IMR-90 (cell line): ENCODE measurements at regions not wholly inside any gene's neighbourhood (a gene's known extent, or its start where the extent isn't known, plus 50 kb on each side); places are given as distances from the start of the nearest gene placed in this dataset.

Experiments used
- ATAC-seq: fragments of 200-7000 bp; cut with Tn5 transposase; 2 replicates; pipeline ENCODE4 v1.9.1; 2020; ENCODE audit warnings: low read depth, mild to moderate bottlenecking, moderate library complexity
- BruUV-seq: library from RNA; stranded (reverse); fragments of 400-500 nt; replicated peaks from 2 replicates; lab custom pipeline; 2021; lab: Mats Ljungman, UMichigan
- CTCF ChIA-PET: fragments of 300-600 bp; formaldehyde crosslinking; extraction: SDS; loops from one replicate; lab custom pipeline; 2021; ENCODE audit warnings: antibody characterized with exemption; lab: Yijun Ruan, JAX
- POLR2A ChIA-PET: fragments of 300-600 bp; sonication (Branson Sonifier 250); formaldehyde crosslinking; loops from one replicate; lab custom pipeline; 2022; ENCODE audit warnings: antibody characterized with exemption; ENCODE audit not compliant: unreplicated experiment; lab: Charles Lee
- DNase-seq: peaks from one replicate; pipeline ENCODE4 v3.0.0; 2013
- H2AFZ ChIP-seq: replicated peaks from 2 replicates; pipeline ENCODE3; 2013; ENCODE audit warnings: low read length, mild to moderate bottlenecking; ENCODE audit not compliant: poor library complexity
- H2AK5ac ChIP-seq: 2 replicates; pipeline ENCODE4 v1.6.1; 2013; ENCODE audit warnings: low read depth, low read length, inconsistent platforms
- H2AK9ac ChIP-seq: replicated peaks from 2 replicates; pipeline ENCODE3; 2013; ENCODE audit warnings: mild to moderate bottlenecking, low read depth, low read length, moderate library complexity; ENCODE audit not compliant: poor library complexity
- H2BK120ac ChIP-seq: 2 replicates; pipeline ENCODE4 v1.6.1; 2013; ENCODE audit warnings: low read depth, low read length, inconsistent platforms
- H2BK15ac ChIP-seq: 3 replicates; pipeline ENCODE4 v1.6.1; 2013; ENCODE audit warnings: low read depth, low read length, inconsistent platforms
- H2BK20ac ChIP-seq: 2 replicates; pipeline ENCODE4 v1.6.1; 2013; ENCODE audit warnings: low read depth, mild to moderate bottlenecking, inconsistent platforms, low read length, moderate library complexity
- H2BK5ac ChIP-seq: 2 replicates; pipeline ENCODE4 v1.6.1; 2013; ENCODE audit warnings: mild to moderate bottlenecking, low read depth, low read length, inconsistent platforms; ENCODE audit not compliant: poor library complexity, severe bottlenecking
- H3K14ac ChIP-seq: replicated peaks from 2 replicates; pipeline ENCODE4 v1.6.1; 2013; ENCODE audit warnings: low read depth, low read length, inconsistent platforms
- H3K18ac ChIP-seq: 2 replicates; pipeline ENCODE4 v1.6.1; 2013; ENCODE audit warnings: low read depth, low read length, control low read depth
- H3K23ac ChIP-seq: 2 replicates; pipeline ENCODE4 v1.6.1; 2013; ENCODE audit warnings: low read depth, low read length, inconsistent platforms
- H3K27ac ChIP-seq: 2 replicates; pipeline ENCODE4 v1.5.1; 2013; ENCODE audit warnings: mild to moderate bottlenecking, control low read depth, low read length; ENCODE audit not compliant: insufficient read depth
- H3K27me3 ChIP-seq: 2 replicates; pipeline ENCODE4 v1.6.1; 2013; ENCODE audit warnings: low read length; ENCODE audit not compliant: control insufficient read depth, insufficient read depth
- H3K36me3 ChIP-seq: 2 replicates; pipeline ENCODE4 v1.6.1; 2013; ENCODE audit warnings: low read length, mixed read lengths; ENCODE audit not compliant: control insufficient read depth, insufficient read depth
- H3K4ac ChIP-seq: 2 replicates; pipeline ENCODE4 v1.6.1; 2013; ENCODE audit warnings: low read depth, low read length, inconsistent platforms
- H3K4me1 ChIP-seq: 2 replicates; pipeline ENCODE4 v1.6.1; 2013; ENCODE audit warnings: low read length, mixed read lengths; ENCODE audit not compliant: control insufficient read depth, insufficient read depth
- H3K4me2 ChIP-seq: 2 replicates; pipeline ENCODE4 v1.6.1; 2013; ENCODE audit warnings: low read depth, mild to moderate bottlenecking, control low read depth, low read length, moderate library complexity
- H3K4me3 ChIP-seq: 2 replicates; pipeline ENCODE4 v1.5.1; 2013; ENCODE audit warnings: low read depth, mild to moderate bottlenecking, control low read depth, low read length, moderate library complexity; ENCODE audit not compliant: insufficient read depth
- H3K56ac ChIP-seq: 2 replicates; pipeline ENCODE4 v1.6.1; 2013; ENCODE audit warnings: low read length, inconsistent platforms; ENCODE audit not compliant: insufficient read depth; ENCODE audit errors: extremely low read depth
- H3K79me1 ChIP-seq, 2 experiments: 2 replicates each; pipeline ENCODE4 v1.6.1; 2013; ENCODE audit warnings: low read length in 2 of 2, inconsistent platforms in 1 of 2, low read depth in 1 of 2
- H3K9ac ChIP-seq: 2 replicates; pipeline ENCODE4 v1.6.1; 2013; ENCODE audit warnings: low read depth, low read length, control low read depth
- H3K9me1 ChIP-seq: 2 replicates; pipeline ENCODE4 v1.6.1; 2013; ENCODE audit warnings: low read length, inconsistent platforms; ENCODE audit not compliant: insufficient read depth
- H3K9me3 ChIP-seq: 2 replicates; pipeline ENCODE4 v1.6.1; 2013; ENCODE audit warnings: low read length; ENCODE audit not compliant: control insufficient read depth, insufficient read depth
- H4K20me1 ChIP-seq: 2 replicates; pipeline ENCODE4 v1.6.1; 2013; ENCODE audit warnings: low read length, inconsistent platforms; ENCODE audit not compliant: insufficient read depth
- H4K5ac ChIP-seq: 2 replicates; pipeline ENCODE4 v1.6.1; 2013; ENCODE audit warnings: mild to moderate bottlenecking, low read depth, low read length, control low read depth
- H4K8ac ChIP-seq, 2 experiments: 2 replicates each; pipeline ENCODE4 v1.6.1; 2013; ENCODE audit warnings: low read depth in 2 of 2, low read length in 2 of 2, control low read depth in 1 of 2, inconsistent platforms in 1 of 2
- H4K91ac ChIP-seq: 2 replicates; pipeline ENCODE4 v1.6.1; 2013; ENCODE audit warnings: low read depth, low read length, inconsistent platforms; ENCODE audit not compliant: insufficient read depth
- CEBPB ChIP-seq: IDR thresholded peaks from 2 replicates; pipeline ENCODE4 v1.6.1; 2012; ENCODE audit warnings: low read depth, low read length, improper control_type of control experiment
- FOS ChIP-seq: fragments of 150-350 bp; IDR thresholded peaks from 2 replicates; pipeline ENCODE4 v1.6.1; 2016; ENCODE audit warnings: low read depth, low read length
- MAFK ChIP-seq: IDR thresholded peaks from 2 replicates; pipeline ENCODE4 v1.6.1; 2012; ENCODE audit warnings: low read depth, low read length, improper control_type of control experiment
- MAZ ChIP-seq: IDR thresholded peaks from 2 replicates; pipeline ENCODE4 v1.6.1; 2012; ENCODE audit warnings: low read depth, mild to moderate bottlenecking, low read length, improper control_type of control experiment, moderate library complexity, borderline replicate concordance
- MXI1 ChIP-seq: IDR thresholded peaks from 2 replicates; pipeline ENCODE4 v1.6.1; 2012; ENCODE audit warnings: low read depth, mild to moderate bottlenecking, low read length, moderate library complexity, borderline replicate concordance
- NFE2L2 ChIP-seq: fragments of 150-350 bp; IDR thresholded peaks from 2 replicates; pipeline ENCODE4 v1.6.1; 2016; ENCODE audit warnings: low read depth, mild to moderate bottlenecking, low read length
- RFX5 ChIP-seq: IDR thresholded peaks from 2 replicates; pipeline ENCODE4 v1.8.0; 2012; ENCODE audit warnings: low read depth, mild to moderate bottlenecking, low read length, moderate library complexity
- SMC3 ChIP-seq: fragments of 150-350 bp; IDR thresholded peaks from 2 replicates; pipeline ENCODE4 v1.6.1; 2016; ENCODE audit warnings: low read depth, mild to moderate bottlenecking, antibody characterized with exemption, low read length, moderate library complexity
- USF2 ChIP-seq: fragments of 150-350 bp; IDR thresholded peaks from 2 replicates; pipeline ENCODE4 v1.6.1; 2017; ENCODE audit warnings: mild to moderate bottlenecking, antibody characterized with exemption, low read length, low read depth
- WGBS, 2 experiments: methylation state at CpG; one replicate each; pipeline versions ENCODE4 v1.1.5 to v1.1.7; 2013; ENCODE audit warnings: missing lambda C conversion rate in 2 of 2; ENCODE audit not compliant: insufficient read length in 1 of 2; ENCODE audit errors: extremely low coverage in 2 of 2; 5-methylcytosine and 5-hydroxymethylcytosine counted together
- dilution Hi-C: fragments of 300-500 bp; cut with HindIII; formaldehyde crosslinking; loops from one replicate; pipeline ENCODE4 v1.14.3; 2018; ENCODE audit warnings: low sequenced_read_pairs; ENCODE audit not compliant: unreplicated experiment
- in situ Hi-C: fragments of 300-500 bp; cut with MboI; formaldehyde crosslinking; loops from 3 replicates; pipeline ENCODE4 v1.14.3; 2019; ENCODE audit warnings: low sequenced_read_pairs, inconsistent platforms, mixed read lengths
- intact Hi-C: fragments of 100-400 bp; cut with micrococcal nuclease; formaldehyde crosslinking; loops from 2 replicates; pipeline ENCODE4 v1.10.0; 2022
- TF ChIP-seq, protein P1 (sequence below): conservative IDR thresholded peaks from 2 replicates; pipeline ENCODE4 v1.5.1; 2012; ENCODE audit warnings: mild to moderate bottlenecking, low read depth, low read length, improper control_type of control experiment
- TF ChIP-seq, protein P2 (sequence below): fragments of 150-350 bp; IDR thresholded peaks from 2 replicates; pipeline ENCODE4 v1.6.1; 2016; ENCODE audit warnings: low read depth, mild to moderate bottlenecking, low read length, moderate library complexity, borderline replicate concordance

- peaks cover 2% of the 10 kb centered on the region; the same call in 1 of the 2 replicates for H3K9me1 ChIP-seq
- H2BK120ac ChIP-seq: no peak overlapping the region; the same call in 1 of the 2 replicates
- peaks cover 2% of the 10 kb centered on the region; the same call in 1 of the 2 replicates for H3K4me1 ChIP-seq
- H2BK5ac ChIP-seq: peak overlapping the region; percentile 0
- H2AK9ac ChIP-seq: no peak overlapping the region
- H3K9ac ChIP-seq: no peak overlapping the region
- no CpG with 5 or more reads among the region's 4 CpGs for WGBS, 2 experiments
- in situ Hi-C loops (loop anchor here (25.0 kb wide), 1 partner anchor 371 kb away; the partner anchor contains the start of gene B3GALT2), intact Hi-C loops (no loop called here), dilution Hi-C loops (no loop called here)
- H3K4ac ChIP-seq: no peak overlapping the region
- no peak overlapping the region for H2AK5ac ChIP-seq
- H3K79me1 ChIP-seq: no peaks in the 10 kb centered on the region
- H4K91ac ChIP-seq: no peak overlapping the region
- H3K23ac ChIP-seq: no peak overlapping the region
- peak; percentile 91 for DNase-seq
- no peaks in the 10 kb centered on the region for H3K27me3 ChIP-seq
- peak overlapping the region; percentile 23 for H3K4me2 ChIP-seq
- ChIA-PET POLR2A (no interaction called here), CTCF (interaction anchor here (1.6 kb wide), 1 partner anchor 11 kb away, joined by 3 read pairs; no protein-coding TSS in a partner anchor)
- H3K18ac ChIP-seq: no peak overlapping the region
- no peak overlapping the region for H3K14ac ChIP-seq
- peak overlapping the region; percentile 46 for H2AFZ ChIP-seq
- no peak overlapping the region for H4K5ac ChIP-seq
- H3K4me3 ChIP-seq: no peak overlapping the region
- no TSS peak for BruUV-seq
- ATAC-seq: peak; percentile 90
- no peak overlapping the region for H3K56ac ChIP-seq
- no peaks in the 10 kb centered on the region for H4K20me1 ChIP-seq
- TF ChIP-seq MXI1 (no peak), CEBPB (peak; percentile 43), MAFK (no peak), USF2 (no peak), FOS (peak; percentile 92), RFX5 (no peak), SMC3 (no peak), MAZ (no peak), NFE2L2 (no peak)
- TF ChIP-seq, protein P1, sequence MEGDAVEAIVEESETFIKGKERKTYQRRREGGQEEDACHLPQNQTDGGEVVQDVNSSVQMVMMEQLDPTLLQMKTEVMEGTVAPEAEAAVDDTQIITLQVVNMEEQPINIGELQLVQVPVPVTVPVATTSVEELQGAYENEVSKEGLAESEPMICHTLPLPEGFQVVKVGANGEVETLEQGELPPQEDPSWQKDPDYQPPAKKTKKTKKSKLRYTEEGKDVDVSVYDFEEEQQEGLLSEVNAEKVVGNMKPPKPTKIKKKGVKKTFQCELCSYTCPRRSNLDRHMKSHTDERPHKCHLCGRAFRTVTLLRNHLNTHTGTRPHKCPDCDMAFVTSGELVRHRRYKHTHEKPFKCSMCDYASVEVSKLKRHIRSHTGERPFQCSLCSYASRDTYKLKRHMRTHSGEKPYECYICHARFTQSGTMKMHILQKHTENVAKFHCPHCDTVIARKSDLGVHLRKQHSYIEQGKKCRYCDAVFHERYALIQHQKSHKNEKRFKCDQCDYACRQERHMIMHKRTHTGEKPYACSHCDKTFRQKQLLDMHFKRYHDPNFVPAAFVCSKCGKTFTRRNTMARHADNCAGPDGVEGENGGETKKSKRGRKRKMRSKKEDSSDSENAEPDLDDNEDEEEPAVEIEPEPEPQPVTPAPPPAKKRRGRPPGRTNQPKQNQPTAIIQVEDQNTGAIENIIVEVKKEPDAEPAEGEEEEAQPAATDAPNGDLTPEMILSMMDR: no peak
- TF ChIP-seq, protein P2, sequence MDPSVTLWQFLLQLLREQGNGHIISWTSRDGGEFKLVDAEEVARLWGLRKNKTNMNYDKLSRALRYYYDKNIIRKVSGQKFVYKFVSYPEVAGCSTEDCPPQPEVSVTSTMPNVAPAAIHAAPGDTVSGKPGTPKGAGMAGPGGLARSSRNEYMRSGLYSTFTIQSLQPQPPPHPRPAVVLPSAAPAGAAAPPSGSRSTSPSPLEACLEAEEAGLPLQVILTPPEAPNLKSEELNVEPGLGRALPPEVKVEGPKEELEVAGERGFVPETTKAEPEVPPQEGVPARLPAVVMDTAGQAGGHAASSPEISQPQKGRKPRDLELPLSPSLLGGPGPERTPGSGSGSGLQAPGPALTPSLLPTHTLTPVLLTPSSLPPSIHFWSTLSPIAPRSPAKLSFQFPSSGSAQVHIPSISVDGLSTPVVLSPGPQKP: no peak
- H4K8ac ChIP-seq: no peak overlapping the region; a peak in 1 of 4 replicates
- H2BK15ac ChIP-seq: no peak overlapping the region
- H3K9me3 ChIP-seq: no peaks in the 10 kb centered on the region
- no peak overlapping the region for H3K27ac ChIP-seq
- no peak overlapping the region for H2BK20ac ChIP-seq
- no peaks in the 10 kb centered on the region for H3K36me3 ChIP-seq
These were observed 372.1 kb upstream of the B3GALT2 start for GRCh38 chr1:193558491-193559028.
